ENCODE measurements at regions not wholly inside any gene's neighbourhood (a gene's known extent, or its start where the extent isn't known, plus 50 kb on each side); places are given as distances from the start of the nearest gene placed in this dataset.

DNA sequence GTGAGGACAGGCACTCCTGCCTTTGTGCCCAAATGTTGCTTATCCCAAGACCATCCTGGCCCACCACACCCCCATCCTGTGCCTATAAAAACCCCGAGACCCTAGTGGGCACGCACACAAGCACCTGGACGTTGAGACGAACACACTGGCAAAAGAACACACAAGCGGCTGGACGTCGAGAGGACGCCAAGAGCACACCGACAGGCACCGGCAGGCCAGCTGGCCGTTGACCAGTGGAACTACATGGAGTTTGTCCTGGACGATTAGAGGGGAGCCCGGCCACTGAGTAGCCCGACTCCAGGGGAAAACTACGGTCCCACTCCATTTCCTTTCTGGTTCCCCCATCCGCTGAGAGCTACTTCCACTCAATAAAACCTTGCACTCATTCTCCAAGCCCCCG lies 301.7 kb downstream of the PCDH10 start:
- no peak for DNase-seq (ENCODE audit: low spot score in 2 of 2)
- H3K27me3 ChIP-seq: no peaks in the 10 kb centered on the region
- 96 to 97% methylated on average over 17 of the region's 17 CpGs for WGBS, 2 donors
- TF ChIP-seq, protein P1, sequence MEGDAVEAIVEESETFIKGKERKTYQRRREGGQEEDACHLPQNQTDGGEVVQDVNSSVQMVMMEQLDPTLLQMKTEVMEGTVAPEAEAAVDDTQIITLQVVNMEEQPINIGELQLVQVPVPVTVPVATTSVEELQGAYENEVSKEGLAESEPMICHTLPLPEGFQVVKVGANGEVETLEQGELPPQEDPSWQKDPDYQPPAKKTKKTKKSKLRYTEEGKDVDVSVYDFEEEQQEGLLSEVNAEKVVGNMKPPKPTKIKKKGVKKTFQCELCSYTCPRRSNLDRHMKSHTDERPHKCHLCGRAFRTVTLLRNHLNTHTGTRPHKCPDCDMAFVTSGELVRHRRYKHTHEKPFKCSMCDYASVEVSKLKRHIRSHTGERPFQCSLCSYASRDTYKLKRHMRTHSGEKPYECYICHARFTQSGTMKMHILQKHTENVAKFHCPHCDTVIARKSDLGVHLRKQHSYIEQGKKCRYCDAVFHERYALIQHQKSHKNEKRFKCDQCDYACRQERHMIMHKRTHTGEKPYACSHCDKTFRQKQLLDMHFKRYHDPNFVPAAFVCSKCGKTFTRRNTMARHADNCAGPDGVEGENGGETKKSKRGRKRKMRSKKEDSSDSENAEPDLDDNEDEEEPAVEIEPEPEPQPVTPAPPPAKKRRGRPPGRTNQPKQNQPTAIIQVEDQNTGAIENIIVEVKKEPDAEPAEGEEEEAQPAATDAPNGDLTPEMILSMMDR (IDR thresholded peaks at IDR 0.05): no peak
- TF ChIP-seq POLR2A (IDR thresholded peaks at IDR 0.05) (no peak), EP300 (IDR thresholded peaks at IDR 0.05) (no peak)
- H3K4me3 ChIP-seq: no peak overlapping the region
- no peaks in the 10 kb centered on the region for H3K9me3 ChIP-seq
- no peak overlapping the region for H3K27ac ChIP-seq
- no peaks in the 10 kb centered on the region for H3K36me3 ChIP-seq
- no peaks in the 10 kb centered on the region for H3K4me1 ChIP-seq

DNA sequence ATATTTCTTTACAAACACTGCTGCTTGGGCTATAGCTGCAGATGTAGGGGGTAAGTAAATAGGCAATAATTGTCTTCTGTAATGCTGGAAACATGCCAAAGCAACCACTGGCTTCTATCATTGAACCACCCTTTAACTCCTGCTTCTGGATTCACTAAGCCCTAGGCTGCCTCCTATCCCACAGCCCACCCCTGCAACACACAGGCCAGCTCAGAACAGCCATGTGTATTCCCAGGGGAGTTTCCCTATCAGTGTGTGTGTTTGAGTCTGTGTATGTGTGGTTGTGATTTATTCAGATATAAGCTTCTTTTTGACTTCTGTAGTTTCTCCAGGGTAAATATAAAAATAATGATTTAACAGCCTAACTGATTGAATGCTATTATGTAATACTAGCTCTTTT lies 291.3 kb downstream of the PCDH10 start:
- no peak overlapping the region for H3K4me3 ChIP-seq
- H3K27ac ChIP-seq: no peak overlapping the region
- H3K27me3 ChIP-seq: no peaks in the 10 kb centered on the region
- no peaks in the 10 kb centered on the region for H3K9me3 ChIP-seq
- DNase-seq (ENCODE audit: low spot score in 2 of 2): no peak
- H3K4me1 ChIP-seq: no peaks in the 10 kb centered on the region
- TF ChIP-seq POLR2A (IDR thresholded peaks at IDR 0.05) (no peak), EP300 (IDR thresholded peaks at IDR 0.05) (no peak)
- TF ChIP-seq, protein P1 (IDR thresholded peaks at IDR 0.05): no peak
- no peaks in the 10 kb centered on the region for H3K36me3 ChIP-seq

GRCh38 chr4:133439830-133440229 lies 290.7 kb downstream of the PCDH10 start:
- no peaks in the 10 kb centered on the region for H3K4me1 ChIP-seq
- no peak overlapping the region for H3K4me3 ChIP-seq
- H3K9me3 ChIP-seq: no peaks in the 10 kb centered on the region
- no peaks in the 10 kb centered on the region for H3K36me3 ChIP-seq
- no peak for DNase-seq (ENCODE audit: low spot score in 2 of 2)
- TF ChIP-seq, protein P1 (IDR thresholded peaks at IDR 0.05): no peak
- TF ChIP-seq POLR2A (IDR thresholded peaks at IDR 0.05) (no peak), EP300 (IDR thresholded peaks at IDR 0.05) (no peak)
- no peak overlapping the region for H3K27ac ChIP-seq
- 91 to 94% methylated on average over 2 of the region's 2 CpGs for WGBS, 2 donors
- no peaks in the 10 kb centered on the region for H3K27me3 ChIP-seq

GRCh38 chr4:133424605-133425004 lies 275.5 kb downstream of the PCDH10 start:
- Histone ChIP-seq H3K36me3 (no peaks in the 10 kb centered on the region), H3K27ac (no peak overlapping the region), H3K9me3 (no peaks in the 10 kb centered on the region), H3K4me3 (no peak overlapping the region), H3K4me1 (no peaks in the 10 kb centered on the region), H3K27me3 (no peaks in the 10 kb centered on the region)
- TF ChIP-seq EP300 (IDR thresholded peaks at IDR 0.05) (no peak), POLR2A (IDR thresholded peaks at IDR 0.05) (no peak)
- TF ChIP-seq, protein P1 (IDR thresholded peaks at IDR 0.05): no peak
- 49 to 61% methylated on average over 4 of the region's 4 CpGs for WGBS, 2 donors
- no peak for DNase-seq (ENCODE audit: low spot score in 2 of 2)

GRCh38 chr4:133403913-133404312 lies 254.8 kb downstream of the PCDH10 start:
- H3K36me3 ChIP-seq: no peaks in the 10 kb centered on the region
- whole genome bisulfite sequencing, 2 donors: 37 to 83% methylated on average over 2 of the region's 2 CpGs
- H3K27me3 ChIP-seq: no peaks in the 10 kb centered on the region
- DNase-seq (ENCODE audit: low spot score in 2 of 2): no peak
- no peak overlapping the region for H3K27ac ChIP-seq
- TF ChIP-seq POLR2A (IDR thresholded peaks at IDR 0.05) (no peak), EP300 (IDR thresholded peaks at IDR 0.05) (no peak)
- TF ChIP-seq, protein P1 (IDR thresholded peaks at IDR 0.05): no peak
- H3K9me3 ChIP-seq: no peaks in the 10 kb centered on the region
- no peaks in the 10 kb centered on the region for H3K4me1 ChIP-seq
- H3K4me3 ChIP-seq: no peak overlapping the region

Data from tibial nerve (tissue), 4 donors.